Loucy (cell line): ENCODE measurements at regions not wholly inside any gene's neighbourhood (a gene's known extent, or its start where the extent isn't known, plus 50 kb on each side); places are given as distances from the start of the nearest gene placed in this dataset.

ENCODE experiments used
- H2AFZ ChIP-seq: fragments of 200-600 bp; sonication (generic); 2 replicates; pipeline ENCODE4 v1.6.0; 2016; ENCODE audit warnings: antibody characterized with exemption, mild to moderate bottlenecking, low read length, moderate library complexity
- H3F3A ChIP-seq: fragments of 200-600 bp; 2 replicates; pipeline ENCODE4 v1.6.0; 2016; ENCODE audit warnings: antibody characterized with exemption, low read depth, mild to moderate bottlenecking
- H3K27me3 ChIP-seq: fragments of 200-600 bp; sonication (generic); 2 replicates; pipeline ENCODE4 v1.6.1; 2014; ENCODE audit warnings: low read length, mild to moderate bottlenecking; ENCODE audit not compliant: insufficient read depth, poor library complexity, severe bottlenecking
- H3K36me3 ChIP-seq: fragments of 200-600 bp; sonication (generic); 2 replicates; pipeline ENCODE4 v1.6.1; 2016; ENCODE audit warnings: low read length; ENCODE audit not compliant: insufficient read depth
- H3K4me1 ChIP-seq: fragments of 200-600 bp; sonication (generic); 2 replicates; pipeline ENCODE4 v1.5.1; 2014; ENCODE audit warnings: low read length, mild to moderate bottlenecking; ENCODE audit not compliant: insufficient read depth, poor library complexity, severe bottlenecking
- H3K4me2 ChIP-seq: fragments of 200-600 bp; sonication (generic); 2 replicates; pipeline ENCODE4 v1.6.0; 2014; ENCODE audit warnings: antibody characterized with exemption, low read length, low read depth, mild to moderate bottlenecking; ENCODE audit not compliant: poor library complexity, severe bottlenecking
- H3K4me3 ChIP-seq: fragments of 200-600 bp; sonication (generic); 2 replicates; pipeline ENCODE4 v1.5.1; 2014; ENCODE audit warnings: low read length, mild to moderate bottlenecking, mixed read lengths; ENCODE audit not compliant: poor library complexity, severe bottlenecking
- H3K79me2 ChIP-seq: fragments of 200-600 bp; sonication (generic); 2 replicates; pipeline ENCODE4 v1.6.1; 2014; ENCODE audit warnings: low read length; ENCODE audit not compliant: insufficient read depth
- H3K9ac ChIP-seq: fragments of 200-600 bp; sonication (generic); 2 replicates; pipeline ENCODE4 v1.6.0; 2014; ENCODE audit warnings: mild to moderate bottlenecking, low read depth, low read length, moderate library complexity; ENCODE audit not compliant: poor library complexity, severe bottlenecking
- H3K9me2 ChIP-seq: fragments of 200-600 bp; sonication (generic); replicated peaks from 2 replicates; pipeline ENCODE4 v1.6.1; 2016; ENCODE audit warnings: low read depth, low read length, mixed read lengths
- H3K9me3 ChIP-seq: fragments of 200-600 bp; sonication (generic); 2 replicates; pipeline ENCODE4 v1.6.1; 2014; ENCODE audit warnings: mild to moderate bottlenecking, antibody characterized with exemption, low read length, low read depth; ENCODE audit not compliant: insufficient read depth
- H4K20me1 ChIP-seq: fragments of 200-600 bp; sonication (generic); 2 replicates; pipeline ENCODE4 v1.6.0; 2014; ENCODE audit warnings: antibody characterized with exemption, low read length, mild to moderate bottlenecking; ENCODE audit not compliant: insufficient read depth, poor library complexity, severe bottlenecking
- EZH2phosphoT487 ChIP-seq: fragments of 200-600 bp; IDR thresholded peaks from 2 replicates; pipeline ENCODE4 v1.6.1; 2018; ENCODE audit warnings: antibody characterized with exemption, mild to moderate bottlenecking, moderate library complexity, borderline replicate concordance
- TF ChIP-seq, protein P1 (sequence below): fragments of 200-600 bp; sonication (generic); conservative IDR thresholded peaks from 2 replicates; pipeline ENCODE4 v1.5.1; 2014; ENCODE audit warnings: mild to moderate bottlenecking, antibody characterized with exemption, low read length

DNA sequence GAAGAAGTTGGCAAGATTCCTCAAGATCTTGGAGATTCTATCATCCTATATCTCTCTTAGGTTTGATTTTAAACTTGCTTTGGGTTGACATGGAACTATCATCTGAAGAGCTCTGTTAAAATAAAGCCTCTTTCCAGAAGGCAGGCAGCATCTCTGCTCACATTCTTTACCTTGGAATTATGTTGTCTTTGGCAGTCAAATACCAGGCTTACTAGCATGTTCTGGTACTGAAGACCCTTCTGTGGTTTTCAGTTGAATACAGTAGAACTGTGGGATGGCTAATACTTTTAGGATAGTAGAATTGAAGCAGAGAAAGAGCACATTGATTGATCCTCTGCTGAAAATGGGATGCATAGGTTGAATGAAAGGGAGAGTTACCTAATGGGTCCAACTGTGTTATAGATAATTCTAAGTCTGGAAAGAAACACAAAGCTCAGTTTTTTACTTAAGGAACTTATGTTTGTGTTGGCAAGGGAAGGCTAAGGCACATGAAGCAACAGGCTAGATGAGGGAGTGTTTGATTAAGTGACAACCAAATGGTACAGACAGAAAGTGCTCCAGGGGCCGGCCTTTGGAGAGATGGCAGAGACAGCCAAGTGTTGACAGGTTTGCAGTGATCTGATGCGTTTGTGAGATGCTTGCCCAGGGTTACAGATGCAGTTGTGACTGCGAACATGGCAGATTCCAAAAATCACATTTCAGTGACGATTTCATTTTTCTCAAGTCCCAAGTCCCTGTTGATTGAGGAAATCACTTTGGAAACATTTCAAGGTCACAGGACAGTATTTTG lies 397.9 kb downstream of the MEIS1 start:
- H3K4me3 ChIP-seq = no peak overlapping the region
- H3K4me1 ChIP-seq = no peaks in the 10 kb centered on the region
- TF ChIP-seq, protein P1, sequence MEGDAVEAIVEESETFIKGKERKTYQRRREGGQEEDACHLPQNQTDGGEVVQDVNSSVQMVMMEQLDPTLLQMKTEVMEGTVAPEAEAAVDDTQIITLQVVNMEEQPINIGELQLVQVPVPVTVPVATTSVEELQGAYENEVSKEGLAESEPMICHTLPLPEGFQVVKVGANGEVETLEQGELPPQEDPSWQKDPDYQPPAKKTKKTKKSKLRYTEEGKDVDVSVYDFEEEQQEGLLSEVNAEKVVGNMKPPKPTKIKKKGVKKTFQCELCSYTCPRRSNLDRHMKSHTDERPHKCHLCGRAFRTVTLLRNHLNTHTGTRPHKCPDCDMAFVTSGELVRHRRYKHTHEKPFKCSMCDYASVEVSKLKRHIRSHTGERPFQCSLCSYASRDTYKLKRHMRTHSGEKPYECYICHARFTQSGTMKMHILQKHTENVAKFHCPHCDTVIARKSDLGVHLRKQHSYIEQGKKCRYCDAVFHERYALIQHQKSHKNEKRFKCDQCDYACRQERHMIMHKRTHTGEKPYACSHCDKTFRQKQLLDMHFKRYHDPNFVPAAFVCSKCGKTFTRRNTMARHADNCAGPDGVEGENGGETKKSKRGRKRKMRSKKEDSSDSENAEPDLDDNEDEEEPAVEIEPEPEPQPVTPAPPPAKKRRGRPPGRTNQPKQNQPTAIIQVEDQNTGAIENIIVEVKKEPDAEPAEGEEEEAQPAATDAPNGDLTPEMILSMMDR = no peak
- TF ChIP-seq EZH2phosphoT487 = no peak
- H3K9me3 ChIP-seq = no peaks in the 10 kb centered on the region
- no peak overlapping the region for H3K9ac ChIP-seq
- H3K79me2 ChIP-seq = no peaks in the 10 kb centered on the region
- no peaks in the 10 kb centered on the region for H3K36me3 ChIP-seq
- H2AFZ ChIP-seq = no peak overlapping the region
- no peaks in the 10 kb centered on the region for H3K27me3 ChIP-seq
- H3K9me2 ChIP-seq = no peaks in the 10 kb centered on the region
- no peak overlapping the region for H3K4me2 ChIP-seq
- H3F3A ChIP-seq = no peaks in the 10 kb centered on the region
- H4K20me1 ChIP-seq = no peaks in the 10 kb centered on the region

DNA sequence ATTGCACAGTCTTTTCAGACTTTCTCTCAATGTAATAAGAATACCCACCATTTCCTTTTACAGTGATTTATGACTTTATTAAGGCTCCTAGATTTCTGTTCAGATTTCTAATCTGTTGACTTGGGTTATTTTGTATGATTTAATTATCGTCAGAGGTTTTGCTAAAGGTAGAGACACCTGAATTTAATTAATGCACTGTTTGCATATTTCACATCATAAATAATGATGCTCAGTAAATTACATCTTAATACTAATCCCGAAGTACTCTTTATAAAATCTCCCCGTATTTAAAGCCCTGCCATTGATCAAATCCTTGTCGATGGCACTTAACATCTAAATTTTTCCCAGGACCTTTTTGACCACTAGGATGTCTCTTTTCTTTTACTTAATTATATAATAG lies 399.9 kb downstream of the MEIS1 start:
- Histone ChIP-seq H3K9me2 (no peaks in the 10 kb centered on the region), H3K4me2 (no peak overlapping the region), H4K20me1 (no peaks in the 10 kb centered on the region), H3F3A (no peaks in the 10 kb centered on the region), H3K36me3 (no peaks in the 10 kb centered on the region), H3K27me3 (no peaks in the 10 kb centered on the region), H3K9me3 (no peaks in the 10 kb centered on the region), H3K79me2 (no peaks in the 10 kb centered on the region), H3K9ac (no peak overlapping the region), H2AFZ (no peak overlapping the region), H3K4me1 (no peaks in the 10 kb centered on the region), H3K4me3 (no peak overlapping the region)
- TF ChIP-seq EZH2phosphoT487 = no peak
- TF ChIP-seq, protein P1 = no peak

DNA sequence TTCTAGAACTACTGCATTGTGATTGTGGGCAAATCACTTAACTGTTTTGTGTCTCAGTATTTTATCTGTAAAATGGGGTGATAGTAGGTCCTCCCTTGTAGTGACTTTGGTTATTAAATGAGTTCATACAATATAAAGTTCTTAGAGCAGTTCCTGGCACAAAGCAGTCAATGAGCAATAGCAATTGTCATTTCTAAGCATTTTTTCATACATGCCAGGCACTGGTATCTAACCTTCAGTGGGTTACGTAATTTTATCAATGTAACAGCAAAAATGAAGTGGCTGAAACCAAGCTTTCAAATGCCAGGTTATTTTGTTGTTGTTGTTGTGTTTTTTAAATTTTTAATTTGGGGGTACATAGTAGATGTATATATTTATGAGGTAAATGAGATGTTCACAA lies 401.9 kb downstream of the MEIS1 start:
- Histone ChIP-seq H3K27me3 (no peaks in the 10 kb centered on the region), H3K4me2 (no peak overlapping the region), H3K9me2 (no peaks in the 10 kb centered on the region), H3K9ac (no peak overlapping the region), H3F3A (no peaks in the 10 kb centered on the region), H3K9me3 (no peaks in the 10 kb centered on the region), H2AFZ (no peak overlapping the region), H3K4me3 (no peak overlapping the region), H4K20me1 (no peaks in the 10 kb centered on the region), H3K4me1 (no peaks in the 10 kb centered on the region), H3K36me3 (no peaks in the 10 kb centered on the region), H3K79me2 (no peaks in the 10 kb centered on the region)
- no peak for TF ChIP-seq EZH2phosphoT487
- TF ChIP-seq, protein P1 = no peak
